ENCODE measurements at regions not wholly inside any gene's neighbourhood (a gene's known extent, or its start where the extent isn't known, plus 50 kb on each side); places are given as distances from the start of the nearest gene placed in this dataset.
"Not testable (repeated sequence)": the region's sequence is repeated elsewhere in the genome, so short reads cannot be mapped to it uniquely, and the experiment has no call there.

- not testable (repeated sequence) for H3K4me3 ChIP-seq (ENCODE audit: low read length); H3K27me3 ChIP-seq (ENCODE audit: insufficient read depth, low read length); H3K9ac ChIP-seq (ENCODE audit: low read depth, low read length); H3K9me3 ChIP-seq (ENCODE audit: insufficient read depth, low read depth, low read length); H3K4me1 ChIP-seq (ENCODE audit: insufficient read depth, low read length); H3K27ac ChIP-seq (ENCODE audit: low read length); H3K36me3 ChIP-seq (ENCODE audit: insufficient read depth, low read depth, low read length)
Observed at GRCh38 chr5:93682471-93683404, 58.7 kb downstream of the POU5F2 start.

GRCh38 chr5:93681432-93681831 lies 60.0 kb downstream of the POU5F2 start:
- Histone ChIP-seq H3K36me3 (ENCODE audit: insufficient read depth, low read depth, low read length) (no peaks in the 10 kb centered on the region), H3K4me1 (ENCODE audit: insufficient read depth, low read length) (peaks cover 21% of the 10 kb centered on the region), H3K4me3 (ENCODE audit: low read length) (no peak overlapping the region), H3K27me3 (ENCODE audit: insufficient read depth, low read length) (no peaks in the 10 kb centered on the region), H3K27ac (ENCODE audit: low read length) (no peak overlapping the region), H3K9me3 (ENCODE audit: insufficient read depth, low read depth, low read length) (no peaks in the 10 kb centered on the region), H3K9ac (ENCODE audit: low read depth, low read length) (no peak overlapping the region)

GRCh38 chr5:93677359-93677891 lies 64.0 kb downstream of the POU5F2 start:
- Histone ChIP-seq H3K9ac (ENCODE audit: low read depth, low read length) (no peak overlapping the region), H3K27ac (ENCODE audit: low read length) (no peak overlapping the region), H3K9me3 (ENCODE audit: insufficient read depth, low read depth, low read length) (no peaks in the 10 kb centered on the region), H3K36me3 (ENCODE audit: insufficient read depth, low read depth, low read length) (no peaks in the 10 kb centered on the region), H3K4me3 (ENCODE audit: low read length) (peak overlapping the region; percentile 28), H3K4me1 (ENCODE audit: insufficient read depth, low read length) (peaks cover 21% of the 10 kb centered on the region), H3K27me3 (ENCODE audit: insufficient read depth, low read length) (no peaks in the 10 kb centered on the region)

GRCh38 chr5:93676704-93677103 lies 64.7 kb downstream of the POU5F2 start:
- no peak overlapping the region for H3K4me3 ChIP-seq (ENCODE audit: low read length)
- H3K9me3 ChIP-seq (ENCODE audit: insufficient read depth, low read depth, low read length): no peaks in the 10 kb centered on the region
- H3K4me1 ChIP-seq (ENCODE audit: insufficient read depth, low read length): peaks cover 21% of the 10 kb centered on the region
- no peak overlapping the region for H3K9ac ChIP-seq (ENCODE audit: low read depth, low read length)
- H3K36me3 ChIP-seq (ENCODE audit: insufficient read depth, low read depth, low read length): no peaks in the 10 kb centered on the region
- H3K27ac ChIP-seq (ENCODE audit: low read length): no peak overlapping the region
- no peaks in the 10 kb centered on the region for H3K27me3 ChIP-seq (ENCODE audit: insufficient read depth, low read length)

GRCh38 chr5:93675460-93676450 lies 65.6 kb downstream of the POU5F2 start:
- no peaks in the 10 kb centered on the region for H3K27me3 ChIP-seq (ENCODE audit: insufficient read depth, low read length)
- no peaks in the 10 kb centered on the region for H3K9me3 ChIP-seq (ENCODE audit: insufficient read depth, low read depth, low read length)
- H3K4me3 ChIP-seq (ENCODE audit: low read length): no peak overlapping the region
- H3K4me1 ChIP-seq (ENCODE audit: insufficient read depth, low read length): peaks cover 15% of the 10 kb centered on the region; the same call in 1 of the 2 replicates
- no peak overlapping the region for H3K27ac ChIP-seq (ENCODE audit: low read length)
- no peak overlapping the region for H3K9ac ChIP-seq (ENCODE audit: low read depth, low read length)
- no peaks in the 10 kb centered on the region for H3K36me3 ChIP-seq (ENCODE audit: insufficient read depth, low read depth, low read length)

- no peak overlapping the region for H3K9ac ChIP-seq (ENCODE audit: low read depth, low read length)
Observed at GRCh38 chr5:93674866-93675459, 66.4 kb downstream of the POU5F2 start.

GRCh38 chr5:93674138-93674537 lies 67.3 kb downstream of the POU5F2 start:
- no peaks in the 10 kb centered on the region for H3K36me3 ChIP-seq (ENCODE audit: insufficient read depth, low read depth, low read length)
- peaks cover 15% of the 10 kb centered on the region; the same call in 1 of the 2 replicates for H3K4me1 ChIP-seq (ENCODE audit: insufficient read depth, low read length)
- H3K4me3 ChIP-seq (ENCODE audit: low read length): no peak overlapping the region
- no peaks in the 10 kb centered on the region for H3K27me3 ChIP-seq (ENCODE audit: insufficient read depth, low read length)
- no peaks in the 10 kb centered on the region for H3K9me3 ChIP-seq (ENCODE audit: insufficient read depth, low read depth, low read length)
- H3K9ac ChIP-seq (ENCODE audit: low read depth, low read length): no peak overlapping the region
- H3K27ac ChIP-seq (ENCODE audit: low read length): no peak overlapping the region

More at GRCh38 chr5:93674866-93675459, 66.4 kb downstream of the POU5F2 start:
- H3K9me3 ChIP-seq (ENCODE audit: insufficient read depth, low read depth, low read length): no peaks in the 10 kb centered on the region
- no peak overlapping the region for H3K27ac ChIP-seq (ENCODE audit: low read length)
- peaks cover 15% of the 10 kb centered on the region; the same call in 1 of the 2 replicates for H3K4me1 ChIP-seq (ENCODE audit: insufficient read depth, low read length)
- H3K27me3 ChIP-seq (ENCODE audit: insufficient read depth, low read length): no peaks in the 10 kb centered on the region
- no peaks in the 10 kb centered on the region for H3K36me3 ChIP-seq (ENCODE audit: insufficient read depth, low read depth, low read length)
- no peak overlapping the region for H3K4me3 ChIP-seq (ENCODE audit: low read length)

GRCh38 chr5:93673316-93673954 lies 68.0 kb downstream of the POU5F2 start:
- Histone ChIP-seq H3K36me3 (ENCODE audit: insufficient read depth, low read depth, low read length) (no peaks in the 10 kb centered on the region), H3K4me1 (ENCODE audit: insufficient read depth, low read length) (peaks cover 15% of the 10 kb centered on the region; the same call in 1 of the 2 replicates), H3K27ac (ENCODE audit: low read length) (no peak overlapping the region), H3K27me3 (ENCODE audit: insufficient read depth, low read length) (no peaks in the 10 kb centered on the region), H3K9me3 (ENCODE audit: insufficient read depth, low read depth, low read length) (no peaks in the 10 kb centered on the region), H3K9ac (ENCODE audit: low read depth, low read length) (no peak overlapping the region), H3K4me3 (ENCODE audit: low read length) (no peak overlapping the region)

GRCh38 chr5:93665648-93666047 lies 75.8 kb downstream of the POU5F2 start:
- Histone ChIP-seq H3K27me3 (ENCODE audit: insufficient read depth, low read length) (no peaks in the 10 kb centered on the region), H3K36me3 (ENCODE audit: insufficient read depth, low read depth, low read length) (no peaks in the 10 kb centered on the region), H3K9ac (ENCODE audit: low read depth, low read length) (no peak overlapping the region), H3K9me3 (ENCODE audit: insufficient read depth, low read depth, low read length) (no peaks in the 10 kb centered on the region), H3K4me3 (ENCODE audit: low read length) (no peak overlapping the region; the same call in 1 of the 2 replicates), H3K27ac (ENCODE audit: low read length) (no peak overlapping the region), H3K4me1 (ENCODE audit: insufficient read depth, low read length) (peaks cover 8% of the 10 kb centered on the region; the same call in 1 of the 2 replicates)

- Histone ChIP-seq H3K27ac (ENCODE audit: low read length) (no peak overlapping the region), H3K27me3 (ENCODE audit: insufficient read depth, low read length) (no peaks in the 10 kb centered on the region), H3K9ac (ENCODE audit: low read depth, low read length) (no peak overlapping the region), H3K9me3 (ENCODE audit: insufficient read depth, low read depth, low read length) (no peaks in the 10 kb centered on the region), H3K4me1 (ENCODE audit: insufficient read depth, low read length) (peaks cover 3% of the 10 kb centered on the region; the same call in 1 of the 2 replicates), H3K4me3 (ENCODE audit: low read length) (no peak overlapping the region), H3K36me3 (ENCODE audit: insufficient read depth, low read depth, low read length) (no peaks in the 10 kb centered on the region)
Observed at GRCh38 chr5:93660677-93661076, 77.7 kb downstream of the NR2F1 start.
